ENCODE measurements at regions not wholly inside any gene's neighbourhood (a gene's known extent, or its start where the extent isn't known, plus 50 kb on each side); places are given as distances from the start of the nearest gene placed in this dataset.

- TF ChIP-seq, protein P1, sequence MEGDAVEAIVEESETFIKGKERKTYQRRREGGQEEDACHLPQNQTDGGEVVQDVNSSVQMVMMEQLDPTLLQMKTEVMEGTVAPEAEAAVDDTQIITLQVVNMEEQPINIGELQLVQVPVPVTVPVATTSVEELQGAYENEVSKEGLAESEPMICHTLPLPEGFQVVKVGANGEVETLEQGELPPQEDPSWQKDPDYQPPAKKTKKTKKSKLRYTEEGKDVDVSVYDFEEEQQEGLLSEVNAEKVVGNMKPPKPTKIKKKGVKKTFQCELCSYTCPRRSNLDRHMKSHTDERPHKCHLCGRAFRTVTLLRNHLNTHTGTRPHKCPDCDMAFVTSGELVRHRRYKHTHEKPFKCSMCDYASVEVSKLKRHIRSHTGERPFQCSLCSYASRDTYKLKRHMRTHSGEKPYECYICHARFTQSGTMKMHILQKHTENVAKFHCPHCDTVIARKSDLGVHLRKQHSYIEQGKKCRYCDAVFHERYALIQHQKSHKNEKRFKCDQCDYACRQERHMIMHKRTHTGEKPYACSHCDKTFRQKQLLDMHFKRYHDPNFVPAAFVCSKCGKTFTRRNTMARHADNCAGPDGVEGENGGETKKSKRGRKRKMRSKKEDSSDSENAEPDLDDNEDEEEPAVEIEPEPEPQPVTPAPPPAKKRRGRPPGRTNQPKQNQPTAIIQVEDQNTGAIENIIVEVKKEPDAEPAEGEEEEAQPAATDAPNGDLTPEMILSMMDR (IDR thresholded peaks at IDR 0.05), result no peak
- TF ChIP-seq POLR2A (IDR thresholded peaks at IDR 0.05), result no peak
Observed at GRCh38 chr1:229066591-229066990, 204.3 kb upstream of the RAB4A start.

All from right lobe of liver (tissue), 4 donors.